HG03469 (cell line): ENCODE measurements at regions not wholly inside any gene's neighbourhood (a gene's known extent, or its start where the extent isn't known, plus 50 kb on each side); places are given as distances from the start of the nearest gene placed in this dataset.

Experiments
- ATAC-seq: cut with Tn5 transposase; IDR thresholded peaks from one replicate; pipeline ENCODE4 v1.9.1; 2021; ENCODE audit warnings: mild to moderate bottlenecking, moderate library complexity, moderate number of reproducible peaks; ENCODE audit not compliant: unreplicated experiment

GRCh38 chr13:111513766-111514609 is 193.5 kb downstream of the TEX29 start:
- no peak for ATAC-seq

DNA sequence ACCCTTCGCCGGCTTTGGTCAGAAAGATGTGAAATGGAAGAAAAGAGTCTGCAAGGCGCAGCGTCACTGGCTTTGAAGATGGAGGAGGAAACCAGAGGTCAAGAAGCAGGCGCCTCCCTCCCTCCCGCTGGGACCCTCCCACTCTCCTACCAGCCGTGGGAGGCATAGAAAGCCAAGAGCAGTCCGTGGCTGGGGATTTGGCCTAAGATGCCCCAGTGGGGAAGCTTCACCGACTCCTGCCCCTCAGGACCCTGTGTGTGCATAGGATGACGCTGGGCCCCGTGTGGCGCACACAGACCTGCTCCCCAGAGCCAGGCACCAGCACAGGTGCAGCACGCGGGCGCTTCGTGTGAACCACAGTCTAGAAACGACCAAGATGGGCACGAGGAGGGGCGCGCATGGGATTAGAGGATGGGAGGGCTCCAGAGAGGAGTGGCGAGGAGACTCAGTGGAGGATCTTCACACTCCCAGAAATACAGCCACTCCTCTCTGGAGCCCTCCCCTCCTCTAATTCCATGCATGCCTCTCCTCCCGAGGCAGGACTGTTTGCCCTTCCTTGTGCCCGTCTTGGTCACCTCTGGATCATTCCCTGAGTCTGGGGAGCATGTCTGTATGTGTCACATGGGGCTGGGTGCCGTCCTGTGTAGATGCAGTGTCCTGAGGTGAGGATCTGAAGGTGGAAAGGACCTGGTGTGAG is 194.3 kb downstream of the TEX29 start:
- no peak for ATAC-seq

DNA sequence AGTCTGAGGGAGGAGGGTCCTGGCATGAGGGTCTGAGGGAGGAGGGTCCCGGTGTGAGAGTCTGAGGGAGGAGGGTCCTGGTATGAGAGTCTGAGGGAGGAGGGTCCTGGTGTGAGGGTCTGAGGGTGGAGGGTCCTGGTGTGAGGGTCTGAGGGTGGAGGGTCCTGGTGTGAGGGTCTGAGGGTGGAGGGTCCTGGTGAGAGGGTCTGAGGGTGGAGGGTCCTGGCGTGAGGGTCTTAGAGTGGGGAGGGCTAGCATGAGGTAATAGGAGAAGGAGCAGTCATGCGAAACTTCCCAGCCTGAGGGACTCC is 194.8 kb downstream of the TEX29 start:
- no peak for ATAC-seq

- no peak for ATAC-seq
Measured at GRCh38 chr13:111515635-111516034, 195.2 kb downstream of the TEX29 start.

GRCh38 chr13:111516712-111517640 is 196.5 kb downstream of the TEX29 start:
- no peak for ATAC-seq

GRCh38 chr13:111517641-111518010 is 197.2 kb downstream of the TEX29 start:
- no peak for ATAC-seq

DNA sequence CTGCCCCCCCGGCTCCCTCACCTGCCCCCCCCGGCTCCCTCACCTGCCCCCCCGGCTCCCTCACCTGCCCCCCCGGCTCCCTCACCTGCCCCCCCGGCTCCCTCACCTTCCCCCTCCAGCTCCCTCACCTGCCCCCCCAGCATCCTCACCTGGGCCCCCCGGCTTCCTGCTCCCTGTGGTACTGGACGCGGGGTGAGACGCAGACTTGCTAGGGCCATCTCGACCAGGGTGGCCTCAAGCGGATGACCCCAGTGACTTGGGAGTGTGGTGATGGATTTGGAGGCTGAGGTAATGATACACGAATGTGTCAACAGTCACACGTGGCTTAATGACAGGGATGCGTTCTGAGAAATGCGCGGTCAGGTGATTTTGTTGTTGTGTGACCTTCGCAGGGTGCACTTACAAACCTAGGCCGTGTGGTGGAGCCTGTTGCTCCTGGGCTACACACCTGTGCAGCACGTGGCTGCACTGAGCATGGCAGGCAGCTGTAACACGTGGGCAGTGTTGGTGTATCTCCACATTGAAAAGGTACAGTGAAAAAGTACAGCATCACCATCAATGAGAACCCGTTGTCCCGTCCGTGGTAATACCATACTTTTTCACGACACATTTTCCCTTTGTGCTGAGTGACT is 197.8 kb downstream of the TEX29 start:
- ATAC-seq = no peak

GRCh38 chr13:111519041-111519440 is 198.6 kb downstream of the TEX29 start:
- no peak for ATAC-seq

GRCh38 chr13:111519490-111520170 is 199.2 kb downstream of the TEX29 start:
- no peak for ATAC-seq

DNA sequence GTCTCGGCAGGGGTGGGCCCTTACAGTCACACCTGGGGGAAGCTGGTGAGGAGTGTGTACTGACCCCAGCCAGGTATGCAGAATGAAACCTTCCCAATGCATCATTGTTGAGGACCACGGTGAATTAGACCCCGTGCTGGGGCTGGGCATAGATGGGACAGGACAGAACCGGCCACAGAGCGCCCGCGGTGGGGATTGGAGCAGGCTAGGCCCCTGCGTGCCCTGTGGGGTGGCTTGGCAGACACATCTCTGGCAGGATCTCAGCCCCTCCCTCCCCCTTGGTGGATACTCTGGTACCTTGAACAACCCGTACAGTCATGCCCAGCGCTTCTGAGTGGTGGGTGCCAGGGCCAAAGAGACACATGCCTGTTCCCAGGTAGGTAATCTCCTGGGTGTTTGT is 200.6 kb downstream of the TEX29 start:
- ATAC-seq = no peak

GRCh38 chr13:111521691-111522229 is 201.3 kb downstream of the TEX29 start:
- no peak for ATAC-seq

DNA sequence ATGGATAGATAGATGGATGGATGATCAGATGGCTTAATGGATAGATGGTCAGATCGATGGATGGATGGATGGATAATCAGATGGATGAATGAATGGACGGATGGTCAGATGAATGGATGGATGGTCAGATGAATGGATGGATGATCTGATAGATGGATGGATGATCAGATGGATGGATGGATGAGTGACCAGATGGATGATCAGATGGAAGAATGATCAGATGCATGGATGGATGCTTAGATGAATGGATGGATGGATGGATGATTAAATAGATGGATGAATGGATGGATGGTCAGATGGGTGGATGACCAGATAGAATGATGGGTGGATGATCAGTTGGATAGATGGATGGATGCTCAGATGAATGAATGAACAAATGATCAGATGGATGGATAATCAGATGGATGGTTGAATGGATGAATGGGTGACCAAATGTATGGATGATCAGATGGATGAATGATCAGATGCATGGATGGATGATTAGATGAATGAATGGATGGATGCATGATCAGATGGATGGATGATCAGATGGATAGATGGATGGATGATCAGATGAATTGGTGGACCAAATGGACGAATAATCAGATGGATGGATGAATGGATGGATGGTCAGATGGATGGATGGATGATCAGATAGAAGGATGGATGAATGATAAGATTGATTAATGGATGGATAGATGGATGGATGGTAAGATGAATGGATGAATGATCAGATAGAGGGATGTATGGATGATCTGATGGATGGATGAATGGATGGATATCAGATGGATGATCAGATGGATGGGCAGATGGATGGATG is 205.1 kb downstream of the TEX29 start:
- no peak for ATAC-seq

- ATAC-seq = no peak
Measured at GRCh38 chr13:111526922-111527321, 206.5 kb downstream of the TEX29 start.

- ATAC-seq = no peak
Measured at GRCh38 chr13:111527614-111528229, 207.3 kb downstream of the TEX29 start.

- no peak for ATAC-seq
Measured at GRCh38 chr13:111528513-111528912, 208.1 kb downstream of the TEX29 start.

DNA sequence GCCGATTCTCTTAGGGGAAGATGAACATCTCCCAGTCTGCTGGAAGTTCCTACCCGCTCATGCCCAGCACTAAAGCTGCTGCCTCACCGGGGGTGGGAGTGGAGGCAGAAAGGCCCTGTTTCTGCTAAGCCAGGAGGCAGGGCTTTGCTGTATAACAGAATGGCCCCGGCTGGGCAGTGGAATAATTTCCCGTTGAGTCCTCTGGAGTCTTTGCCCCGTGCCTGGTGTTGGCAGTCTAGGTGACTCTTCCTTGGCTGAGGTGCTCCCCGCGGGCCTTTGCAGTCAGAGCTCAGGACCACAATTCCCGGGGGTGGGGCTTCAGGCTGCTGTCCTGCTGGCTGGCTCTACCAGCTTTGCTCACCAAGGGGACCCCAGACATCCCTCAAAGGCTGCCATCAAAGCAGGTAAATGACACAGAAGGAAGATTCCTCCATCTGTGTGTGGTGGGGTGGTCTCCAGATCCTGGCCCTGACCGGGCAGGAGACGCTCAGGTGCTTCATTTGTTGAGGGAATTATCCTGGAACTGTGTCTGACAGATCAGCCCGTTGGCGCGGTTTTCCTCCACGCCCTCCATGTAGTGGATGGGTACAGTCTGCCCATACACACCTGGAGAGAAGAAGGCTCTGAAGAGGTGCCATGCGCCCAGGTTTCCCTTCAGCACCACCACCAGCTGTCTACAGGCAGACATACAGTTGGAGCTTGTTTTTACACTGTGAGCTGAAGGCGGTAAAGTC is 209.9 kb downstream of the TEX29 start:
- no peak for ATAC-seq

- no peak for ATAC-seq
Measured at GRCh38 chr13:111531505-111531904, 211.1 kb downstream of the TEX29 start.

DNA sequence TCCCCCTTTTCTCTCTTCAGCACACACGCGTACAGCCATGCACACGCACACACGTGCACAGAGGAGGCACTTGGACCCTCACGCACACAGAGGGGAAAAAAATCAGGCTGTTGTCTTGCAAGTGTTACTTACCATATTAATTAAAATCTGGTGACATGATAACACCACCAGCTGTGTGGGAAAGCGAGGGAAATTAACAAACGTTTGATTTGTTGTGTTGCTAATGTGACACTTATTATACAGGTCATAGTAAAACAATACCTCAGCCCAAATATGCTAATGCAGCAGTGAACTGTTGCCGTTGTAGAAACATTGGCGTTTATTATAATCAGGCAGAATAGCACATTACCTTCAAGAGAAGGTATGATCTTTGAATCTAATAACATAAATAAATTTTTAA is 211.7 kb downstream of the TEX29 start:
- ATAC-seq = no peak
